GM23338 (cell line): ENCODE measurements at regions not wholly inside any gene's neighbourhood (a gene's known extent, or its start where the extent isn't known, plus 50 kb on each side); places are given as distances from the start of the nearest gene placed in this dataset.

ENCODE experiments used
- ATAC-seq: fragments of 200-7000 bp; cut with Tn5 transposase; 3 replicates; pipeline ENCODE4 v1.9.1; 2020
- DNase-seq: peaks from one replicate; pipeline ENCODE4 v3.0.0-alpha.2; 2015; ENCODE audit warnings: low spot score
- H2AFZ ChIP-seq: fragments of 200-600 bp; sonication (generic); 2 replicates; pipeline ENCODE4 v1.8.0; 2016; ENCODE audit warnings: antibody characterized with exemption, mild to moderate bottlenecking, moderate library complexity
- H3F3A ChIP-seq: fragments of 200-600 bp; sonication (generic); replicated peaks from 2 replicates; pipeline ENCODE4 v1.8.0; 2017; ENCODE audit warnings: antibody characterized with exemption, mixed run types, low read depth
- H3K27ac ChIP-seq: fragments of 200-600 bp; sonication (generic); 2 replicates; pipeline ENCODE4 v1.6.1; 2016; ENCODE audit warnings: low read depth
- H3K27me3 ChIP-seq: fragments of 200-600 bp; sonication (generic); 2 replicates; pipeline ENCODE4 v1.8.0; 2016; ENCODE audit warnings: mild to moderate bottlenecking, mixed run types, moderate library complexity; ENCODE audit not compliant: insufficient read depth
- H3K36me3 ChIP-seq: fragments of 200-600 bp; sonication (generic); 2 replicates; pipeline ENCODE4 v1.8.0; 2016; ENCODE audit warnings: mild to moderate bottlenecking; ENCODE audit not compliant: insufficient read depth
- H3K4me1 ChIP-seq: fragments of 200-600 bp; sonication (generic); 2 replicates; pipeline ENCODE4 v1.8.0; 2016; ENCODE audit warnings: mild to moderate bottlenecking, moderate library complexity; ENCODE audit not compliant: insufficient read depth
- H3K4me2 ChIP-seq: fragments of 200-600 bp; sonication (generic); 2 replicates; pipeline ENCODE4 v1.7.1; 2017; ENCODE audit warnings: mixed run types
- H3K4me3 ChIP-seq: fragments of 200-600 bp; sonication (generic); 2 replicates; pipeline ENCODE4 v1.6.1; 2016; ENCODE audit warnings: mixed run types
- H3K79me2 ChIP-seq: fragments of 200-600 bp; sonication (generic); replicated peaks from 2 replicates; pipeline ENCODE4 v1.8.0; 2017; ENCODE audit warnings: mild to moderate bottlenecking; ENCODE audit not compliant: insufficient read depth
- H3K9me2 ChIP-seq: fragments of 200-600 bp; sonication (generic); 2 replicates; pipeline ENCODE4 v1.8.0; 2017; ENCODE audit not compliant: insufficient read depth
- H4K20me1 ChIP-seq: fragments of 200-600 bp; sonication (generic); replicated peaks from 2 replicates; pipeline ENCODE4 v1.8.0; 2017; ENCODE audit warnings: mild to moderate bottlenecking; ENCODE audit not compliant: insufficient read depth
- H3K27ac Mint-ChIP-seq: 2 replicates; pipeline ENCODE4 v1.8.0; 2020; ENCODE audit warnings: inconsistent platforms, mild to moderate bottlenecking, moderate library complexity, mixed read lengths
- H3K27me3 Mint-ChIP-seq: 3 replicates; pipeline ENCODE4 v1.8.0; 2022; ENCODE audit warnings: low read depth, mild to moderate bottlenecking, moderate library complexity, mixed read lengths, inconsistent platforms; ENCODE audit not compliant: insufficient read depth, poor library complexity
- H3K36me3 Mint-ChIP-seq: 3 replicates; pipeline ENCODE4 v1.8.0; 2021; ENCODE audit warnings: low read depth, mild to moderate bottlenecking, inconsistent platforms, moderate library complexity, mixed read lengths
- H3K4me1 Mint-ChIP-seq: 3 replicates; pipeline ENCODE4 v1.8.0; 2020; ENCODE audit warnings: mild to moderate bottlenecking, inconsistent platforms, mixed read lengths
- H3K4me3 Mint-ChIP-seq: 3 replicates; pipeline ENCODE4 v1.8.0; 2021; ENCODE audit warnings: moderate library complexity, mild to moderate bottlenecking, inconsistent platforms, mixed read lengths
- H3K9me3 Mint-ChIP-seq: 3 replicates; pipeline ENCODE4 v1.8.0; 2020; ENCODE audit warnings: moderate library complexity, mild to moderate bottlenecking, inconsistent platforms, mixed read lengths
- CREB1 ChIP-seq: fragments of 250-450 bp; sonication (Bioruptor Pico); IDR thresholded peaks from 2 replicates; pipeline ENCODE4 v1.5.0; 2020; ENCODE audit warnings: low read depth, mild to moderate bottlenecking, moderate library complexity
- ETS1 ChIP-seq: IDR thresholded peaks from 2 replicates; pipeline ENCODE4 v1.6.1; 2016; ENCODE audit warnings: antibody characterized with exemption
- EZH2 ChIP-seq: fragments of 200-600 bp; sonication (generic); IDR thresholded peaks from one replicate; pipeline ENCODE4 v1.8.0; 2017; ENCODE audit warnings: antibody characterized with exemption, mild to moderate bottlenecking, low read depth; ENCODE audit not compliant: unreplicated experiment
- EZH2phosphoT487 ChIP-seq: fragments of 200-600 bp; sonication (generic); IDR thresholded peaks from one replicate; pipeline ENCODE4 v1.8.1; 2018; ENCODE audit warnings: antibody characterized with exemption; ENCODE audit not compliant: unreplicated experiment
- JUNB ChIP-seq: IDR thresholded peaks from one replicate; pipeline ENCODE4 v1.6.1; 2016; ENCODE audit warnings: antibody characterized with exemption; ENCODE audit not compliant: unreplicated experiment
- NANOG ChIP-seq: IDR thresholded peaks from 2 replicates; pipeline ENCODE4 v1.6.1; 2016; ENCODE audit warnings: antibody characterized with exemption, borderline replicate concordance
- POLR2AphosphoS5 ChIP-seq: IDR thresholded peaks from 2 replicates; pipeline ENCODE4 v1.6.1; 2016; ENCODE audit warnings: antibody characterized with exemption, low read depth
- STAT1 ChIP-seq: IDR thresholded peaks from one replicate; pipeline ENCODE4 v1.6.1; 2016; ENCODE audit warnings: antibody characterized with exemption; ENCODE audit not compliant: unreplicated experiment
- ZNF114 ChIP-seq: fragments of 250-450 bp; sonication (Bioruptor Pico); IDR thresholded peaks from 2 replicates; pipeline ENCODE4 v1.5.0; 2020; ENCODE audit warnings: mild to moderate bottlenecking, moderate library complexity
- ZNF331 ChIP-seq: fragments of 250-450 bp; sonication (Bioruptor Pico); IDR thresholded peaks from 2 replicates; pipeline ENCODE4 v1.5.0; 2020; ENCODE audit warnings: low read depth, mild to moderate bottlenecking, moderate library complexity
- ZNF462 ChIP-seq: fragments of 250-450 bp; sonication (Bioruptor Pico); IDR thresholded peaks from 2 replicates; pipeline ENCODE4 v1.5.0; 2020; ENCODE audit warnings: mild to moderate bottlenecking, moderate library complexity
- TF ChIP-seq, protein P1 (sequence below), 2 experiments: fragments of 200-600 bp in 1 of 2; sonication (generic) in 1 of 2; conservative IDR thresholded peaks; 2 replicates each; pipeline versions ENCODE4 v1.5.1 to v1.6.1; 2016 to 2017; ENCODE audit warnings: antibody characterized with exemption in 2 of 2, low read depth in 2 of 2, mild to moderate bottlenecking in 2 of 2, moderate library complexity in 1 of 2
- TF ChIP-seq, protein P2 (sequence below): IDR thresholded peaks from one replicate; pipeline ENCODE4 v1.6.1; 2018; ENCODE audit warnings: antibody characterized with exemption; ENCODE audit not compliant: unreplicated experiment

DNA sequence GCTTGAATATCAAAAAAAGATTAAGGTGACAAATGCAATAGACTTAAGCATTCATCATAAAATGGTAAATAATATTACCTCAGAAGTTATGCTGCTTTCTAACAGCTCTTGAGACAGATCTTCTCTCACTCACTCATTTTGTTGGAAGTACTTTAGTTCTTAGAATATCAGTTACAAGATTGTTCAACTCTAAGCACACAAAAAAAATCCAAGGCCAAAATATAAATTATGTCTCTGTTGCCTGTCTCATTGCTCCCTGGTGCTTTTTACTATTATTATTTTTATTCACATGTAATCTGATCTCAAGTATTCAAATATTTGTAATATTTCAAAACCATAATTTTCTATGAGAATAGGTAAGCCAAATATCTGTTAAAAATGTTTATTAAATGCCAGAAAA lies 259.4 kb upstream of the HSF2 start:
- Histone ChIP-seq H3K79me2 (no peaks in the 10 kb centered on the region), H4K20me1 (no peaks in the 10 kb centered on the region), H3K4me2 (no peak overlapping the region), H3K9me2 (no peaks in the 10 kb centered on the region), H3K4me1 (no peaks in the 10 kb centered on the region), H3K27ac (no peak overlapping the region), H2AFZ (no peak overlapping the region), H3F3A (no peaks in the 10 kb centered on the region), H3K36me3 (no peaks in the 10 kb centered on the region), H3K4me3 (no peak overlapping the region), H3K27me3 (no peaks in the 10 kb centered on the region)
- TF ChIP-seq ZNF462 (CRISPR knock-in tag) (no peak), ZNF114 (CRISPR knock-in tag) (no peak), POLR2AphosphoS5 (no peak), ETS1 (no peak), JUNB (no peak), ZNF331 (no peak), NANOG (no peak), CREB1 (no peak), EZH2 (no peak), STAT1 (no peak), EZH2phosphoT487 (no peak)
- TF ChIP-seq, protein P1, sequence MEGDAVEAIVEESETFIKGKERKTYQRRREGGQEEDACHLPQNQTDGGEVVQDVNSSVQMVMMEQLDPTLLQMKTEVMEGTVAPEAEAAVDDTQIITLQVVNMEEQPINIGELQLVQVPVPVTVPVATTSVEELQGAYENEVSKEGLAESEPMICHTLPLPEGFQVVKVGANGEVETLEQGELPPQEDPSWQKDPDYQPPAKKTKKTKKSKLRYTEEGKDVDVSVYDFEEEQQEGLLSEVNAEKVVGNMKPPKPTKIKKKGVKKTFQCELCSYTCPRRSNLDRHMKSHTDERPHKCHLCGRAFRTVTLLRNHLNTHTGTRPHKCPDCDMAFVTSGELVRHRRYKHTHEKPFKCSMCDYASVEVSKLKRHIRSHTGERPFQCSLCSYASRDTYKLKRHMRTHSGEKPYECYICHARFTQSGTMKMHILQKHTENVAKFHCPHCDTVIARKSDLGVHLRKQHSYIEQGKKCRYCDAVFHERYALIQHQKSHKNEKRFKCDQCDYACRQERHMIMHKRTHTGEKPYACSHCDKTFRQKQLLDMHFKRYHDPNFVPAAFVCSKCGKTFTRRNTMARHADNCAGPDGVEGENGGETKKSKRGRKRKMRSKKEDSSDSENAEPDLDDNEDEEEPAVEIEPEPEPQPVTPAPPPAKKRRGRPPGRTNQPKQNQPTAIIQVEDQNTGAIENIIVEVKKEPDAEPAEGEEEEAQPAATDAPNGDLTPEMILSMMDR (conservative IDR thresholded peaks at IDR 0.05; ENCODE audit: low read depth in 2 of 2): no peak
- TF ChIP-seq, protein P2, sequence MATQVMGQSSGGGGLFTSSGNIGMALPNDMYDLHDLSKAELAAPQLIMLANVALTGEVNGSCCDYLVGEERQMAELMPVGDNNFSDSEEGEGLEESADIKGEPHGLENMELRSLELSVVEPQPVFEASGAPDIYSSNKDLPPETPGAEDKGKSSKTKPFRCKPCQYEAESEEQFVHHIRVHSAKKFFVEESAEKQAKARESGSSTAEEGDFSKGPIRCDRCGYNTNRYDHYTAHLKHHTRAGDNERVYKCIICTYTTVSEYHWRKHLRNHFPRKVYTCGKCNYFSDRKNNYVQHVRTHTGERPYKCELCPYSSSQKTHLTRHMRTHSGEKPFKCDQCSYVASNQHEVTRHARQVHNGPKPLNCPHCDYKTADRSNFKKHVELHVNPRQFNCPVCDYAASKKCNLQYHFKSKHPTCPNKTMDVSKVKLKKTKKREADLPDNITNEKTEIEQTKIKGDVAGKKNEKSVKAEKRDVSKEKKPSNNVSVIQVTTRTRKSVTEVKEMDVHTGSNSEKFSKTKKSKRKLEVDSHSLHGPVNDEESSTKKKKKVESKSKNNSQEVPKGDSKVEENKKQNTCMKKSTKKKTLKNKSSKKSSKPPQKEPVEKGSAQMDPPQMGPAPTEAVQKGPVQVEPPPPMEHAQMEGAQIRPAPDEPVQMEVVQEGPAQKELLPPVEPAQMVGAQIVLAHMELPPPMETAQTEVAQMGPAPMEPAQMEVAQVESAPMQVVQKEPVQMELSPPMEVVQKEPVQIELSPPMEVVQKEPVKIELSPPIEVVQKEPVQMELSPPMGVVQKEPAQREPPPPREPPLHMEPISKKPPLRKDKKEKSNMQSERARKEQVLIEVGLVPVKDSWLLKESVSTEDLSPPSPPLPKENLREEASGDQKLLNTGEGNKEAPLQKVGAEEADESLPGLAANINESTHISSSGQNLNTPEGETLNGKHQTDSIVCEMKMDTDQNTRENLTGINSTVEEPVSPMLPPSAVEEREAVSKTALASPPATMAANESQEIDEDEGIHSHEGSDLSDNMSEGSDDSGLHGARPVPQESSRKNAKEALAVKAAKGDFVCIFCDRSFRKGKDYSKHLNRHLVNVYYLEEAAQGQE: no peak
- H3K27ac Mint-ChIP-seq: no peak overlapping the region
- ATAC-seq (no peak), DNase-seq (no peak)
- H3K9me3 Mint-ChIP-seq: no peaks in the 10 kb centered on the region
- H3K36me3 Mint-ChIP-seq: no peaks in the 10 kb centered on the region
- H3K27me3 Mint-ChIP-seq: no peaks in the 10 kb centered on the region
- no peak overlapping the region for H3K4me3 Mint-ChIP-seq
- H3K4me1 Mint-ChIP-seq: peaks cover 6% of the 10 kb centered on the region; the same call in 1 of the 3 replicates
